NCI-H345 treated with DMSO at 0.1 percent for 48 hours (cell line): ENCODE measurements at regions not wholly inside any gene's neighbourhood (a gene's known extent, or its start where the extent isn't known, plus 50 kb on each side); places are given as distances from the start of the nearest gene placed in this dataset.

Experiments
- DNase-seq: peaks from one replicate; lab custom pipeline; 2025; ENCODE audit not compliant: unreplicated experiment; lab: John Stamatoyannopoulos, UW

GRCh38 chr6:156564807-156565149, 212.4 kb upstream of the ARID1B start:
- no peak for DNase-seq

- DNase-seq, result peak; percentile 31
These were observed 212.9 kb upstream of the ARID1B start for GRCh38 chr6:156564127-156564806.

DNA sequence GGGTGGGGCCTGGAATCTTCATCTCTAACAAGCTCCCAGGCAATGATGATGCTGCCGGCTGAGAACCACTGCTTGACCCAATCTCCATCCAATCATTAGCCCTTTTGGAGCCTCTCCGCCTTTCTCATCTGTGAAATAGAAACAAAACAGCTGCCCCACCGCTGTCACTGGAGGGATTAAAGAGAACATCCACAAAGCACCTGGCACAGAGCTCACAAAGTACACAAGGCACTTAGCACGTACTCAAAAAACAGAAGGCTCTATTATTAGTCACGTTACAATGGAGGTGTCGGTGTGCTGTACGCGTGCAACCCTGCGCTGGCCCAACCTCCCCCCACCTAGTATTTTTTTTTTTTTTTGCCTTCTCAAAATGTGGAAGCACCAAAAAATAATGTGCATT, 213.5 kb upstream of the ARID1B start:
- peak; percentile 96 for DNase-seq

GRCh38 chr6:156562636-156563035, 214.5 kb upstream of the ARID1B start:
- DNase-seq, result no peak

GRCh38 chr6:156562019-156562418, 215.2 kb upstream of the ARID1B start:
- DNase-seq, result peak; percentile 6

DNA sequence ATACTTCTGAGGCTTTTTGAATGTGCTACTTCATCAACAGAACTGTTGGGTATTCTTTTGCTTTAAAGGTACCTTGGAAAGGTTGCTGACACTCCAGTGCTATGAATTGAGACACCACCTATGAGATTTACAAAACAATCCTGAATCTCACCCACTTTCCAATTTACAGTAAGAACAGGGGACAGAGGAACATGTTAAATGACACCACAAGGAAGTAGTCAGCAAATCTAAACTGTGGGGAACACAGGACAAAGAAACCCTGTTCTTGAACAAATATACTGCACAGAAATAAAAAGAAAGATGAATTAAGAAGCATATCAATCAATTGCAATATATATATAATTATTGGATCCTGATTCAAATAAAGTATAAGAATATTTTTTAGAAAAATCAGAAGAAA, 216.7 kb upstream of the ARID1B start:
- no peak for DNase-seq

- DNase-seq, result no peak
These were observed 218.0 kb upstream of the ARID1B start for GRCh38 chr6:156559162-156559690.

DNA sequence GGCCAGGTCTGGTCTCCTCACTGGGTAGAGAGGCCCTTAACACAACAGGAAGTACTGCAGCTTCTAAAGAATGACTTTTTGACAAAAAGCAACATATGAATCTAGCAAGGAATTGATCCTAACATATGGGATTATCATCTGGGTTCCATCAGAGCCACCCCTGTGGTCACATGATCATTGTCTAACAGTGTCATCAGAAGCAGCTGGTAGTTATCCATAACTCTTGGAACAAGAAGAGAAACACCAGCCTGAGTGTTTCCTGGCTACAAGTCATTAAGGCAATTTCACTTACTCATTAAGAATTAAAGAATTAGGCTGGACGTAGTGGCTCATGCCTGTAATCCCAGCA, 219.3 kb upstream of the ARID1B start:
- no peak for DNase-seq

GRCh38 chr6:156557251-156557910, 219.8 kb upstream of the ARID1B start:
- DNase-seq, result peak; percentile 95

- peak; percentile 56 for DNase-seq
These were observed 220.4 kb upstream of the ARID1B start for GRCh38 chr6:156556811-156557210.

- DNase-seq, result no peak
These were observed 222.1 kb upstream of the ARID1B start for GRCh38 chr6:156555116-156555515.

GRCh38 chr6:156554160-156554559, 223.0 kb upstream of the ARID1B start:
- DNase-seq, result no peak

DNA sequence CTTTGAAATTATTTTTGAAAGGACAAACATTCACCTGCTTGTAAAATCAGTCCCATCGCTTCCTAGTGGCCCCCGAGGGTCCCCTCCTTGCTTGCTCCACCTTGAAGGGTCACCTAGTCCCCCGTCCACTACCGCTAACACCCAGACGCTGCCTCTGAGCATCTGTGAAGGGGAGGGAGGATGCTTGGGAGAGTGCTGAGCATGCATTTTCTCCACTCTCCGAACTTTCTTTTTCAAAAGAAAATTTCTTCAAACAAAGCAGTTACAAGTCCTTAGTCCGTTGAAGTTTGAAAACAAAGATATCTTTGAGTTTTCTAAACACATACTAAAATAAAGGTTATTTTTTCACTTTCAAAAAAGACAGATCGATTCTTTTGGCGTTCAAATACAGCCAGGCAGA, 224.3 kb upstream of the ARID1B start:
- no peak for DNase-seq

GRCh38 chr6:156550949-156551348, 226.2 kb upstream of the ARID1B start:
- DNase-seq, result no peak

DNA sequence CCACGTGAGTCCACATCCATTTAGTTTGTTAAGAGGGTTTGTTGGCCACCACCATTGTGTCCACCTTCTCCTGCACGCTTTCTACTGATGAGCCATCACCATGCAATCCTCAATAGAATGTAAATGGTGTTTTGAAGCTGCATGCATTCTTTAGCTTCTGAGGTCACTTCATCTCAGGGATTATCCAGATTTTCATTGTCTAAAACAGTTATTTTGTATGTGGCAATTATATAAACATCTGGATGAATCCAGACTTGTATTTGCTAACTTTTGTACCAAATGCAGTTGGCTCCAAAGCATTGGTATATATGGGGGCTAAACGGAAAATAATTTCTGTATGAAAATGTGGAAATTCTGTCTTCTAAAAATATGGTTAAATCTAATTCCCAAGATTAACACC, 231.2 kb upstream of the ARID1B start:
- no peak for DNase-seq

- DNase-seq, result no peak
These were observed 232.2 kb upstream of the ARID1B start for GRCh38 chr6:156545021-156545420.

DNA sequence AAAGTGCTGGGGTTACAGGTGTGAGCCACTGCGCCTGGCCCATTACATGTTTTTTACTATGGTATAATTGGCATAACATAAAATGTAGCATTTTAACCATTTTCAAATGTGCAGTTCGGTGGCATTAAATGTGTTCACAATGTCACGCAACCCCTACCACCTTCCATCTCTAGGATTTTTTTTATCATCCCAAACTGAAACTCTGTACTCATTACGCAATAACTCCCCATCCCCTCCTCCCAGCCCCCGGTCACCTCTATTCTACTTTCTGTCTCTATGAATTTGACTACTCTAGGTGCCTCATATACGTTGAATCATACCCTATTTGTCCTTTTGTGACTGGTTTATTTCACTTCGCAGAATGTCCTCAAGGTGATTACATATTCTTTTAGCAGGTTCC, 233.1 kb upstream of the ARID1B start:
- DNase-seq, result no peak

GRCh38 chr6:156543431-156543830, 233.7 kb upstream of the ARID1B start:
- no peak for DNase-seq

GRCh38 chr6:156538875-156539660, 238.1 kb upstream of the ARID1B start:
- DNase-seq, result no peak

DNA sequence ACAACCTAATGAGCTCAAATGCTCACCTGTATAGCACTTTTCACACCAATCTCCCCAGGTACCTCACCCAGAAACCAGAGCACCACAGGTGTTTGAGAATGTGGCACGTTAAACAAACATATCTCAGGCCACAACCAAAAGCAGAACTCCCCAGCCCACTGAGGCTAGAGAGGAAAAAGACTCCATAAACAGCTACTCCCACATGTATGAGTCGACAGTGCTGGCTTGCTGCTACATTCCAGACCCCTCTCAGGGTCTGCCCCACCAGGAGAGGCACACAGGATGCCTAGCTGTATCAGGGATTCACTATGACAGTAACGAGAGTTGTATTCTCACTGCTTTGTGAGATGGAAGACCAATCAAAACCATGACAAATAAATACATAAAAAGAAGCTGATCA, 242.6 kb upstream of the ARID1B start:
- no peak for DNase-seq

GRCh38 chr6:156533872-156534524, 243.2 kb upstream of the ARID1B start:
- no peak for DNase-seq

DNA sequence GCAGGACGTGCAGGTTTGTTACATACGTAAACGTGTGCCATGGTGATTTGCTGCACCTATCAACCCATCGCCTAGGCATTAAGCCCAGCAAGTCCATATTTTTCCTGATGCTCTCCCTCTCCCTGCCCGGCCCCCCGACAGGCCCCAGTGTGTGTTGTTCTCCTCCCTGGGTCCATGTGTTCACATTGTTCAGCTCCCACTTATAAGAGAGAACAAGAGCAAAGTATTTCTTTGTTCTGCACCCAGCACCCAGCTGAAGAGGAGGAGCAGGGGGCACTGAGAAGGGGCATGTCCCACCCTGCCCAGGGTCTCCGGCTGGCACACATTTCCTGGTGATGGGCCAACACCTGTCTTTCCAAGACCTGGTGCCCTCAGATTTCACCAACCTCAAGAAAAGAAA, 251.1 kb upstream of the ARID1B start:
- DNase-seq, result no peak
